Stimulated activated CD4-positive, alpha-beta T cell treated with anti-CD3 and anti-CD28 coated beads, Interleukin-1b, Interleukin-23, amount 100 ng/mL, for 1 hour (primary cell): ENCODE measurements at regions not wholly inside any gene's neighbourhood (a gene's known extent, or its start where the extent isn't known, plus 50 kb on each side); places are given as distances from the start of the nearest gene placed in this dataset.
"Not testable (repeated sequence)": the region's sequence is repeated elsewhere in the genome, so short reads cannot be mapped to it uniquely, and the experiment has no call there.

Experiments used
- DNase-seq, 2 donors: peaks; one replicate each; pipeline ENCODE4 v3.0.0-alpha.2; 2020; ENCODE audit warnings: low read depth in 2 of 2

- DNase-seq, result no peak
Observed at GRCh38 chr6:156194981-156195380, 582.2 kb upstream of the ARID1B start.

GRCh38 chr6:156193381-156193780, 583.8 kb upstream of the ARID1B start:
- DNase-seq, result no peak

GRCh38 chr6:156191895-156192294, 585.3 kb upstream of the ARID1B start:
- DNase-seq, result no peak

- DNase-seq, result not testable (repeated sequence)
Observed at GRCh38 chr6:156191390-156191789, 585.8 kb upstream of the ARID1B start.

GRCh38 chr6:156190270-156190669, 586.9 kb upstream of the ARID1B start:
- DNase-seq, result no peak

GRCh38 chr6:156189714-156190113, 587.5 kb upstream of the ARID1B start:
- no peak for DNase-seq

GRCh38 chr6:156189195-156189594, 588.0 kb upstream of the ARID1B start:
- DNase-seq, result no peak

GRCh38 chr6:156185113-156185512, 592.1 kb upstream of the ARID1B start:
- no peak for DNase-seq

GRCh38 chr6:156183678-156184077, 593.5 kb upstream of the ARID1B start:
- no peak for DNase-seq

- no peak for DNase-seq
Observed at GRCh38 chr6:156182356-156182755, 594.8 kb upstream of the ARID1B start.

GRCh38 chr6:156181506-156181905, 595.7 kb upstream of the ARID1B start:
- DNase-seq, result no peak

GRCh38 chr6:156175971-156176421, 601.2 kb upstream of the ARID1B start:
- DNase-seq, result no peak

GRCh38 chr6:156175433-156175832, 601.7 kb upstream of the ARID1B start:
- no peak for DNase-seq

GRCh38 chr6:156174031-156174890, 602.9 kb upstream of the ARID1B start:
- no peak for DNase-seq

GRCh38 chr6:156169371-156169770, 607.8 kb upstream of the ARID1B start:
- DNase-seq, result no peak

- DNase-seq, result no peak
Observed at GRCh38 chr6:156167625-156168071, 609.5 kb upstream of the ARID1B start.

GRCh38 chr6:156167016-156167624, 610.1 kb upstream of the ARID1B start:
- DNase-seq, result no peak

GRCh38 chr6:156166093-156166492, 611.1 kb upstream of the ARID1B start:
- DNase-seq, result no peak

GRCh38 chr6:156164701-156165452, 612.3 kb upstream of the ARID1B start:
- DNase-seq, result no peak

- no peak for DNase-seq
Observed at GRCh38 chr6:156163311-156163710, 613.9 kb upstream of the ARID1B start.

GRCh38 chr6:156161471-156161870, 615.7 kb upstream of the ARID1B start:
- no peak for DNase-seq

GRCh38 chr6:156160795-156161165, 616.4 kb upstream of the ARID1B start:
- no peak for DNase-seq
